Right cardiac atrium (tissue), 5 donors: ENCODE measurements at regions not wholly inside any gene's neighbourhood (a gene's known extent, or its start where the extent isn't known, plus 50 kb on each side); places are given as distances from the start of the nearest gene placed in this dataset.

Experiments used
- ATAC-seq, 2 donors: fragments of 200-7000 bp; cut with Tn5 transposase; one replicate each; pipeline versions ENCODE4 v1.8.0 to v1.9.1; 2020; ENCODE audit warnings: moderate library complexity in 2 of 2, mild to moderate bottlenecking in 1 of 2
- DNase-seq, 3 donors: peaks; one replicate each; pipeline ENCODE4 v3.0.0-alpha.2; 2020
- H3K27ac ChIP-seq: one replicate; pipeline ENCODE4 v1.5.1; 2013; ENCODE audit warnings: mild to moderate bottlenecking, low read length, control low read depth, moderate library complexity
- H3K27me3 ChIP-seq: one replicate; pipeline ENCODE4 v1.6.1; 2013; ENCODE audit not compliant: control insufficient read depth, insufficient read depth
- H3K4me1 ChIP-seq: one replicate; pipeline ENCODE4 v1.6.1; 2013; ENCODE audit warnings: low read length; ENCODE audit not compliant: control insufficient read depth, insufficient read depth
- H3K4me3 ChIP-seq: one replicate; pipeline ENCODE4 v1.5.1; 2013; ENCODE audit warnings: low read length, control low read depth
- H3K9me3 ChIP-seq: one replicate; pipeline ENCODE4 v1.6.1; 2013; ENCODE audit warnings: low read length; ENCODE audit not compliant: control insufficient read depth
- WGBS: extraction: QIAGEN DNeasy Blood & Tissue Kit; methylation state at CpG from one replicate; pipeline ENCODE4 v1.1.7; 2013; 5-methylcytosine and 5-hydroxymethylcytosine counted together
- intact Hi-C, 4 donors: fragments of 100-400 bp; cut with DNase I; formaldehyde crosslinking; loops; one replicate each; pipeline versions ENCODE4 v1.11.0 to v1.14.0; 2022 to 2023
- donor health status: healthy with polysubstance abuse.
- donor health status: DM: no; HTN: yes; CAD: no.
- donor health status: DM: no; HTN: no; CAD: no.
- donor health status: DM: no; HTN: yes; CAD: no; lungs with severe emphysema.
- donor health status: DM: yes; HTN: yes; CAD: no.

DNA sequence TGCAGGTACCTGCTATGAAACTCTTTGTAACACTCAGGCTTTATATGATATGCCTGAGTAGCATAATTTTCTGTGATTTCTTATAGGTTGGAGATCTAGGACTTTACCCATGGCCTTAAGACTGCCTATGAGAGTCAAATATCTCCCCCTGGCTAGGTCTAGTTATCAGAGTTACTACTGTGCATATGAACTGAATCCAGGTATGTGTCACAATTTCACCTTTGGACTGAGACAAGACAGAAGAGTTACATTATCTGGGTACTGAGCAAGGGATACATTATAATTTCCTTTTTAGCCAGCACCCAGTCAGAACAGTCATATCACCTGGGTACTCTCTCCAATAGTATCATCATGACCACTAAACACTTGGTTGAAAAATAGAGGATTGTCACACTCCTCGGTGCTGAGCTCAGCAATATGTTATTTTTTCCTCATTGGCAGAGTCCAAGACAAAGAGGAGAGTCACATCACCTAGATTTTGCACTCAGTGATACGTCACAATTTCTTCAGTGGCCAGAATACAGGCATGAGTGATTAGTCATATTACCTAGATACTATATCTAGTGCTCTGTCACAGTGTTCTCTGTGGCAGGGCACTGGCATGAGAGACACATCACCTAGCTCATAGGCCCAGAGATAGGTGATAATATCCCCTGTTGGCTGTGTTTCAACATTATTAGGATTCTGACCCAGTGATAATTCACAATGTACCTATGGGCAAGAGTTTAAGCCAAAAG, 1027.6 kb upstream of the AMELY start:
- DNase-seq, result no peak
- Histone ChIP-seq H3K27ac (no peak overlapping the region), H3K4me3 (no peak overlapping the region), H3K27me3 (no peaks in the 10 kb centered on the region), H3K9me3 (no peaks in the 10 kb centered on the region), H3K4me1 (no peaks in the 10 kb centered on the region)
- no peak for ATAC-seq
- 66% methylated on average over 2 of the region's 2 CpGs for WGBS
- intact Hi-C loops, result no loop called here

DNA sequence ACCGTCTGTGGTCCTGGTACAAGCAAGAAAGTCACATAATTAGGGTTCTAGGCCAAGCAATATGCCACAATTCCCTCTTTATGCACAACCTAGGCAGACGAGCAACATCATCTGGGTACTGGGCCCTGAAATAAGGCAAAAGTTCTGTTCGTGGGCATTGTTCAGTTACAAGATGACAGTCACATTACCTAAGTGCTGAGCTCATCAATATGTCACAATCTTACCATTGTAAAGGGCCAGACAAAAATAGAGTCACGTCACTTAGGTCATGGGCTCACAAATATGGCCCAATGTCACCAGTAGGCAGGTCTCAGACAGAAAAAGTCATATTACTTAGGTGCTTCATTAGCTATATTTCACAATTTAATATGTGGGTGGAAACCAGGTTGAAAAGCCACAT, 1025.3 kb upstream of the AMELY start:
- no peak overlapping the region for H3K27ac ChIP-seq
- intact Hi-C loops, result no loop called here
- WGBS, result 73% methylated on average over 4 of the region's 4 CpGs

DNA sequence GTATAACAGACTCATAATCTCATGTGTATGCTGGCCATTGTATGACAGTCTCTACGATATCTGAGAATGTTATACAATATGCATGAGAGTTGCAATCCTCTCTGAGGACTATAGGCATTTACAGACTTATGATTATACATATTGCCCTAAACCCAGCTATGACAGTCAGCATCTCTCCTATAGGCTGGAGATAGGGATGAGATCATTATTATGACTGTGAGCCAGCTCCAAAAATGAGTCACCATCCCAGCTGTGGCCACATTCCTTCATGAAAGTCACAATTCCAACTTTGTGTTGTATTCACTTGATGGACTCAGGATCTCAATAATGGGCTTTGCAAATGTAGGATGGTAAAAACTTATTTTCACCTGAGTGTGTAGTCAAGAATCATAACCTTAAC, 1024.5 kb upstream of the AMELY start:
- 54% methylated on average over 1 of the region's 1 CpG for WGBS

More for the DNA sequence above, 1025.3 kb upstream of the AMELY start:
- Histone ChIP-seq H3K27me3 (no peaks in the 10 kb centered on the region), H3K4me1 (no peaks in the 10 kb centered on the region), H3K9me3 (no peaks in the 10 kb centered on the region), H3K4me3 (no peak overlapping the region)
- DNase-seq (no peak), ATAC-seq (no peak)

DNA sequence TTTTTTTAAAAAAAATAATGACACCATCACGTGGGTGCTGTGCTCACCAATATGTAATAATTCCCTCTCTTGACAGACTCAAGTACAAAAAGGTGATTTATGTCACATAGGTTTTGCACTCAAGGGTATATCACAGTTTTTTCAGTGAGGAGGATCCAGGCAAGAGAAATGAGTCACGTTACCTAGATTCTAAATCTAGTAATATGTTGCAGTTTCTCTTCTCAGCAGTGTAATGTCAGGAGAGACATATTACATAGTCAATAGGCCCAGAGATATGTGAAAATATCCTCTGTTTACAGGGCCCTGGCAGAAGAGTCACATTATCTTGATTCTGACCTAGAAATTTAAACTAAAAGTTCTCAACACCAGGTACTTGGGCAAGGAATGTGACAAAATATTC, 1024.1 kb upstream of the AMELY start:
- Histone ChIP-seq H3K4me3 (no peak overlapping the region), H3K4me1 (no peaks in the 10 kb centered on the region), H3K9me3 (no peaks in the 10 kb centered on the region), H3K27ac (no peak overlapping the region), H3K27me3 (no peaks in the 10 kb centered on the region)
- ATAC-seq, result no peak
- intact Hi-C loops, result no loop called here
- WGBS, result 74% methylated on average over 2 of the region's 2 CpGs
- no peak for DNase-seq

More for the DNA sequence above, 1024.5 kb upstream of the AMELY start:
- DNase-seq, result no peak
- Histone ChIP-seq H3K9me3 (no peaks in the 10 kb centered on the region), H3K4me3 (no peak overlapping the region), H3K27me3 (no peaks in the 10 kb centered on the region), H3K4me1 (no peaks in the 10 kb centered on the region), H3K27ac (no peak overlapping the region)
- intact Hi-C loops, result no loop called here
- ATAC-seq, result no peak

DNA sequence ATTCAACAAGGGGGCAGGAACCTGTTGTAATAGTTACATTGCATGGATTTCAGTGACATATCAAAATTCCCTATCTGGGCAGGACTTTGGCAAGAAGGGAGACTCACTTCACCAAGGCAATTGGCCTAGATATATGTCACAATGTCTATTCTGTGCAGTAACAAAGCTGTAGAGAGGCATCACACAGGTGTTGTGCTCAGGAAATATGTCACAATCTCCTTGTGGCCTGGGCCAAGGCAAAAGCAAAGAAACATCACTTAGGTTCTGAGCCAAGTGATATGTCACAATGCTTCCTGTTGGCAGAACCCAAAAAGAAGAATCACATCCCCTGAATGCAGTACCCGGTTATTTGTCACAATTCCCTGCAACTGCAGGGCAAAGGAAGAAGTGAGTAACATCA, 1020.9 kb upstream of the AMELY start:
- no peak for DNase-seq
- ATAC-seq, result no peak
- Histone ChIP-seq H3K9me3 (no peaks in the 10 kb centered on the region), H3K27me3 (no peaks in the 10 kb centered on the region), H3K4me3 (no peak overlapping the region), H3K4me1 (no peaks in the 10 kb centered on the region), H3K27ac (no peak overlapping the region)
- intact Hi-C loops, result no loop called here
- WGBS, result 69% methylated on average over 1 of the region's 1 CpG

DNA sequence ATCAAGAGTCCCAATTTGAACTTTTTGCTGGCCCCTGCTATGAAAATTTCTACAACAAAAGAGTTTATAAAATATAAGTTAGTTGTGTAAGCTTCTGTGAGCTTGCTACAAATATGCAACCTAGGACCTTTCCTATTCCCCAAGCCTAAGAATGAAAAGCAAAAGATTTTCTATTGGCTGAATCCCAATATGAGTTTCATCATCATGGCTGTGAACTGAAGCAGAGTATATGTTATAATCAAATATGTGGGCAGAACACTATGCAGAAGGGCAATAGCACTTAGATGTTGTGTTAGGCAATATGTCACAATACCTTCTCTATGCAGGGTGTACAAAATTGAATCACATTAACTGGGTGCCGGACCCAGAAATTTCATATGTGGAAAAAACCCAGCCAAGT, 1018.3 kb upstream of the AMELY start:
- Histone ChIP-seq H3K4me1 (no peaks in the 10 kb centered on the region), H3K27ac (no peak overlapping the region), H3K4me3 (no peak overlapping the region), H3K9me3 (no peaks in the 10 kb centered on the region), H3K27me3 (no peaks in the 10 kb centered on the region)
- 100% methylated on average over 1 of the region's 1 CpG for WGBS
- no peak for ATAC-seq
- DNase-seq, result no peak
- intact Hi-C loops, result no loop called here

DNA sequence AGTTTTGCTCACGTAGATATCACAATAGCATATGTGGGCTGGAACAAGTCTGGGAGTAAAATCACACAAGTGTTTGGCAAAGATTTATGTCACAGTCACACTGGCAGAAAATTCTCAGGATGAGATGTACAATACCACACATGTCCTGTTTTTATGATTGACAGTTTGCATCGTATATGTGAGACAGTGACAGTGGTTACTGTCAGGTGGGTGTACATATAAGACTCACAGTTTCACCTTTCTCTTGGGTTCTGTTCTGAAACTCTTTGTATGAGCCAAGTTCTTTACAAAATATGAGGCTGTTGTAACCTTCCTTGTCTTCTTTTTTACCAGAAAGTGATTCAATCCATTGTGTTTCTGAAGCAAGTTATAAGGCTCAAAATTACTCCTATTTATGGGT, 1012.5 kb upstream of the AMELY start:
- no peaks in the 10 kb centered on the region for H3K9me3 ChIP-seq
- no peaks in the 10 kb centered on the region for H3K4me1 ChIP-seq
- intact Hi-C loops, result no loop called here
- no peak for DNase-seq
- H3K4me3 ChIP-seq, result no peak overlapping the region
- 69% methylated on average over 2 of the region's 2 CpGs for WGBS
- ATAC-seq, result no peak
- H3K27ac ChIP-seq, result no peak overlapping the region
- H3K27me3 ChIP-seq, result no peaks in the 10 kb centered on the region

DNA sequence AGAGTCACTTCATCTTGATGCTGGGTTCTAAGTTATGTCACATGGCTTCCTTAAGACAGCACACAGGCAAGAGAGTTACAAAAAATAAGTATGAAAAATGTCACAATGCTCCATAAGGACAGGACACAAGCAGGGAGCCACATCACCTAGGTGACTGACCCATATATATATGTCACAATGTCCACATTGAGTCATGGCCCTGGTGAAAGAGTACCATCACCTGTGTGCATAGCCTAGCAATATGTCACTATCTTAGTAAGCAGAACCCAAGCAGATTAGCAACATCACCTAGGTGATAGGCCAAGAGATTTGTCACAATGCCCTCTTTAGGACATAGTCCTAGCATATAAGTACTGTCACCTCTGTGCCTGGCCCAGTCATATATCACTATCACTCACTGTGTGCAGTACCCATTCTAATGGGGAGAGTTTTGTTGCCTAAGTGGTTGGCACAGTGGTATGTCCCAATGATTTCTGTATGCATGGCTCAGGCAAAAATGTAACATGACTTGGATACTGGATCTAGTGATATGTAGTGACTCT, 1012.0 kb upstream of the AMELY start:
- intact Hi-C loops, result no loop called here
- no peak overlapping the region for H3K4me3 ChIP-seq
- no peaks in the 10 kb centered on the region for H3K27me3 ChIP-seq
- no peak overlapping the region for H3K27ac ChIP-seq
- no peak for ATAC-seq
- no peaks in the 10 kb centered on the region for H3K9me3 ChIP-seq
- DNase-seq, result no peak
- no peaks in the 10 kb centered on the region for H3K4me1 ChIP-seq

DNA sequence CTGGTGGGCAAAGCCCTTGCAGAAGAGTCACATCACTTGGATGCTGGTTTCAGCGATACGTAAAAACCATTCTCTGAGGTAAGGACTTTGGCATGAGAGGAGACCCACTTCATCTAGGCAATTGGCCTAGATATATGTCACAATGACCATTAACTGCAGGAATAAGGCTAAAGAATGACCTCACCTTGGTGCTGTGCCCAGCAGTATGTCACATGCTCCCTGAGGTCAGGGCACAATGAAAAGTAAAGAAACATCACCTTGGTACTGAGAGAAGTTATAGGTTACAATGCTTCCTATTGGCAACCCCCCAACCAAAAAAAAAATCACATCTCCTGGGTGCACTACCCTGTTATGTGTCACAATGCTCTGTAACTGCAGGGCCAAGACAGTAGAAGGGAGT, 1008.8 kb upstream of the AMELY start:
- H3K27me3 ChIP-seq, result no peaks in the 10 kb centered on the region
- 100% methylated on average over 2 of the region's 2 CpGs for WGBS

DNA sequence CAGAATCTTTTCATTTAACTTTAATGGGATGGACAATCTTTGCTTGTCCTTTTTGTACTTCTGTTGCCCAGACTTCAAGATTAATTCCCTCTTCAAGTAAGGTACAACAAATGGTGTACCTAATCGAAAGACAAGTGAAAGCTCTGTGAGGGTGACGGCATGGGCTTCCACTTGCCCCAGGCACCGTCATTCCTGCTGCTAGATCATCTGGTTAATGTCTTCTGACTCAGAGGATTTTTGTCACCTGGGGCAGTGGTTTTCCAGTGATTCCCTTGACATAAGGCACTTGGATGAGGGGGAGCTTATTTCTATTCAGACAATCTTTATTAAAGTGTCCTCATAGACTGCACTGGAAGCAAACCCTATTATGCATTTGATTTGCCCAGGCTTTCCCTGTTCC, 977.0 kb upstream of the AMELY start:
- H3K27ac ChIP-seq, result no peak overlapping the region
- no peaks in the 10 kb centered on the region for H3K27me3 ChIP-seq
- no peaks in the 10 kb centered on the region for H3K4me1 ChIP-seq
- no peak for DNase-seq
- 84% methylated on average over 3 of the region's 3 CpGs for WGBS
- intact Hi-C loops, result no loop called here
- ATAC-seq, result no peak
- no peaks in the 10 kb centered on the region for H3K9me3 ChIP-seq
- H3K4me3 ChIP-seq, result no peak overlapping the region

More for the DNA sequence above, 1008.8 kb upstream of the AMELY start:
- no peak overlapping the region for H3K4me3 ChIP-seq
- H3K4me1 ChIP-seq, result no peaks in the 10 kb centered on the region
- H3K9me3 ChIP-seq, result no peaks in the 10 kb centered on the region
- DNase-seq, result no peak
- intact Hi-C loops, result no loop called here
- H3K27ac ChIP-seq, result no peak overlapping the region
- ATAC-seq, result no peak

DNA sequence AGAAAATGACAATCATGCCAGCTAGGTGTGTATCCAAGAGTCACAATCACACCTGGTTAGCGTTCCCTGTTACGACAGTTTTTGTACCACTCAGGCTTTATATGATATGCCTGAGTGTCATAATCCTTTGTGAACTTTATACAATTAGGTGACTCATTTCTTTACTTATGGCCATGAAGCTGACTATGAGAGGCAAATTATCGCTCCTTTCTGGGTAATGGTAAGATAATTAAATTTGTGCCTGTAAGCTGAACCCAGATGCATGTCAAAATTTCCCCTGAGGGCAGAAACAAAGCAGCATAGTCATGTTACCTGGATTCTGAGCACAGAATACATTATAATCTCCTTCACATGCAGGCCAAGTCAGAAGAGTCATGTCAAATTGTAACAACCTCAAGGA, 970.1 kb upstream of the AMELY start:
- ATAC-seq, result no peak
- intact Hi-C loops, result no loop called here
- Histone ChIP-seq H3K4me3 (no peak overlapping the region), H3K4me1 (no peaks in the 10 kb centered on the region), H3K9me3 (no peaks in the 10 kb centered on the region), H3K27ac (no peak overlapping the region), H3K27me3 (no peaks in the 10 kb centered on the region)
- 93% methylated on average over 3 of the region's 3 CpGs for WGBS
- no peak for DNase-seq

DNA sequence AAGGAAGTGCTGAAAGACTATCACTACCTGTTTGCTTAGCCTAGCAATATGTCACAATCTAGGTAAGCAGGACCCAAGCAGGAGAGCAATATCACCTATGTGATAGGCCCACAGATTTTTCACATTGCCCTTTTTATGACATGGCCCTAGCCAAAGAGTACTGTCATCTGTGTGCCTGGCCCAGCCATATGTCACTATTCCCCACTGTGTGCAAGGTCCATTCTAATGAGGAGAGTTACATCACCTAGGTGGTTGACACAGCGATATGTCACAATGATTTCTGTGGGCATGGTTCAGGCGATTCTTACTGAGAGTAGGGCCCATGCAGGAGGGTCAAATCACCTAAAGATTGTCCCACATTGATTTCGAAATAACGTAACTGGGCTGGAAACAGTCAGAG, 967.7 kb upstream of the AMELY start:
- no peak overlapping the region for H3K4me3 ChIP-seq
- 91% methylated on average over 4 of the region's 4 CpGs for WGBS
- no peak for DNase-seq
- ATAC-seq, result no peak
- no peak overlapping the region for H3K27ac ChIP-seq
- H3K9me3 ChIP-seq, result no peaks in the 10 kb centered on the region
- H3K27me3 ChIP-seq, result no peaks in the 10 kb centered on the region
- intact Hi-C loops, result no loop called here
- no peaks in the 10 kb centered on the region for H3K4me1 ChIP-seq
